SK-N-SH (cell line): ENCODE measurements at regions not wholly inside any gene's neighbourhood (a gene's known extent, or its start where the extent isn't known, plus 50 kb on each side); places are given as distances from the start of the nearest gene placed in this dataset.

ENCODE experiments used
- EP300 ChIP-seq, 2 experiments: IDR thresholded peaks; 2 replicates each; pipeline versions ENCODE4 v1.4.0 to v1.6.1; 2012; ENCODE audit warnings: borderline replicate concordance in 1 of 2, low read depth in 1 of 2, low read length in 1 of 2
- EZH2phosphoT487 ChIP-seq: fragments of 200-600 bp; sonication (generic); IDR thresholded peaks from 2 replicates; pipeline ENCODE4 v1.6.1; 2017; ENCODE audit warnings: low read depth, mixed run types, mild to moderate bottlenecking, antibody characterized with exemption, moderate library complexity, borderline replicate concordance
- FOSL2 ChIP-seq: IDR thresholded peaks from 2 replicates; pipeline ENCODE4 v1.4.0; 2012; ENCODE audit warnings: low read depth, mild to moderate bottlenecking, moderate library complexity, borderline replicate concordance
- MEF2A ChIP-seq: IDR thresholded peaks from 2 replicates; pipeline ENCODE4 v1.4.0; 2012; ENCODE audit warnings: low read depth, borderline replicate concordance
- POLR2AphosphoS5 ChIP-seq: IDR thresholded peaks from 2 replicates; pipeline ENCODE4 v1.6.1; 2012; ENCODE audit warnings: low read depth, low read length
- RAD21 ChIP-seq: IDR thresholded peaks from 2 replicates; pipeline ENCODE4 v1.6.1; 2012; ENCODE audit warnings: mild to moderate bottlenecking, low read length
- SMC3 ChIP-seq: IDR thresholded peaks from 2 replicates; pipeline ENCODE4 v1.6.1; 2012; ENCODE audit warnings: low read depth, low read length, improper control_type of control experiment
- TEAD4 ChIP-seq: IDR thresholded peaks from 2 replicates; pipeline ENCODE4 v1.4.0; 2012; ENCODE audit warnings: mild to moderate bottlenecking, borderline replicate concordance; ENCODE audit not compliant: insufficient read depth
- YY1 ChIP-seq: IDR thresholded peaks from 2 replicates; pipeline ENCODE4 v1.4.0; 2012; ENCODE audit warnings: low read depth, mild to moderate bottlenecking
- TF ChIP-seq, protein P1 (sequence below): fragments of 200-600 bp; sonication (generic); IDR thresholded peaks from 2 replicates; pipeline ENCODE4 v1.6.1; 2017; ENCODE audit warnings: antibody characterized with exemption, mild to moderate bottlenecking, moderate library complexity
- TF ChIP-seq, protein P2 (sequence below): IDR thresholded peaks from 2 replicates; pipeline ENCODE4 v1.6.1; 2012; ENCODE audit warnings: mild to moderate bottlenecking, low read depth, low read length, moderate library complexity
- TF ChIP-seq, protein P3 (sequence below): IDR thresholded peaks from 2 replicates; pipeline ENCODE4 v1.4.0; 2012; ENCODE audit warnings: low read depth, borderline replicate concordance
- TF ChIP-seq, protein P4 (sequence below): IDR thresholded peaks from 2 replicates; pipeline ENCODE4 v1.4.0; 2012; ENCODE audit warnings: low read depth

DNA sequence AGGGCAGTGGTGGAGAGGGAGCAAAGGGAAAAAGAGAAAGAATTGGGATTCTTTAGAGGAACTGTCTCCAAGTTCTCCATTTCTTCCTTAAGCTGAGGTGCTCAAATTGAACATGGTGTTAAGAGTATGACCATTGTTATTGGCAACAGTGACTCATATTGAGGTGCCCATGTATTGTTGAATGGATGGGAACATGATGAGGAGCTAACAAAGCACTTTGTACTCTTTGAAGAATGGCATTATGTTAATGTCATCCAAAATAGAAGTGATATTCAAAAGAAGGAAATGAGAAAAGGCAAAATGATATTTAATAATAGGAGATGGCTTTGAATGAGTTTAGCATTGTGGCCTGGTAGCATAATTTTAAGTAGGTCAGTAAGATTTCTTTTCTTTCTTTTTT lies 261.1 kb downstream of the QKI start:
- TF ChIP-seq, protein P1, sequence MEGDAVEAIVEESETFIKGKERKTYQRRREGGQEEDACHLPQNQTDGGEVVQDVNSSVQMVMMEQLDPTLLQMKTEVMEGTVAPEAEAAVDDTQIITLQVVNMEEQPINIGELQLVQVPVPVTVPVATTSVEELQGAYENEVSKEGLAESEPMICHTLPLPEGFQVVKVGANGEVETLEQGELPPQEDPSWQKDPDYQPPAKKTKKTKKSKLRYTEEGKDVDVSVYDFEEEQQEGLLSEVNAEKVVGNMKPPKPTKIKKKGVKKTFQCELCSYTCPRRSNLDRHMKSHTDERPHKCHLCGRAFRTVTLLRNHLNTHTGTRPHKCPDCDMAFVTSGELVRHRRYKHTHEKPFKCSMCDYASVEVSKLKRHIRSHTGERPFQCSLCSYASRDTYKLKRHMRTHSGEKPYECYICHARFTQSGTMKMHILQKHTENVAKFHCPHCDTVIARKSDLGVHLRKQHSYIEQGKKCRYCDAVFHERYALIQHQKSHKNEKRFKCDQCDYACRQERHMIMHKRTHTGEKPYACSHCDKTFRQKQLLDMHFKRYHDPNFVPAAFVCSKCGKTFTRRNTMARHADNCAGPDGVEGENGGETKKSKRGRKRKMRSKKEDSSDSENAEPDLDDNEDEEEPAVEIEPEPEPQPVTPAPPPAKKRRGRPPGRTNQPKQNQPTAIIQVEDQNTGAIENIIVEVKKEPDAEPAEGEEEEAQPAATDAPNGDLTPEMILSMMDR, result no peak
- TF ChIP-seq EZH2phosphoT487, result no peak
- TF ChIP-seq POLR2AphosphoS5, result no peak
- no peak for TF ChIP-seq TEAD4
- TF ChIP-seq, protein P2, sequence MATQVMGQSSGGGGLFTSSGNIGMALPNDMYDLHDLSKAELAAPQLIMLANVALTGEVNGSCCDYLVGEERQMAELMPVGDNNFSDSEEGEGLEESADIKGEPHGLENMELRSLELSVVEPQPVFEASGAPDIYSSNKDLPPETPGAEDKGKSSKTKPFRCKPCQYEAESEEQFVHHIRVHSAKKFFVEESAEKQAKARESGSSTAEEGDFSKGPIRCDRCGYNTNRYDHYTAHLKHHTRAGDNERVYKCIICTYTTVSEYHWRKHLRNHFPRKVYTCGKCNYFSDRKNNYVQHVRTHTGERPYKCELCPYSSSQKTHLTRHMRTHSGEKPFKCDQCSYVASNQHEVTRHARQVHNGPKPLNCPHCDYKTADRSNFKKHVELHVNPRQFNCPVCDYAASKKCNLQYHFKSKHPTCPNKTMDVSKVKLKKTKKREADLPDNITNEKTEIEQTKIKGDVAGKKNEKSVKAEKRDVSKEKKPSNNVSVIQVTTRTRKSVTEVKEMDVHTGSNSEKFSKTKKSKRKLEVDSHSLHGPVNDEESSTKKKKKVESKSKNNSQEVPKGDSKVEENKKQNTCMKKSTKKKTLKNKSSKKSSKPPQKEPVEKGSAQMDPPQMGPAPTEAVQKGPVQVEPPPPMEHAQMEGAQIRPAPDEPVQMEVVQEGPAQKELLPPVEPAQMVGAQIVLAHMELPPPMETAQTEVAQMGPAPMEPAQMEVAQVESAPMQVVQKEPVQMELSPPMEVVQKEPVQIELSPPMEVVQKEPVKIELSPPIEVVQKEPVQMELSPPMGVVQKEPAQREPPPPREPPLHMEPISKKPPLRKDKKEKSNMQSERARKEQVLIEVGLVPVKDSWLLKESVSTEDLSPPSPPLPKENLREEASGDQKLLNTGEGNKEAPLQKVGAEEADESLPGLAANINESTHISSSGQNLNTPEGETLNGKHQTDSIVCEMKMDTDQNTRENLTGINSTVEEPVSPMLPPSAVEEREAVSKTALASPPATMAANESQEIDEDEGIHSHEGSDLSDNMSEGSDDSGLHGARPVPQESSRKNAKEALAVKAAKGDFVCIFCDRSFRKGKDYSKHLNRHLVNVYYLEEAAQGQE, result no peak
- no peak for TF ChIP-seq YY1
- no peak for TF ChIP-seq EP300 (IDR thresholded peaks at IDR 0.05; ENCODE audit: borderline replicate concordance in 1 of 2, low read depth in 1 of 2, low read length in 1 of 2)
- no peak for TF ChIP-seq FOSL2
- no peak for TF ChIP-seq MEF2A
- TF ChIP-seq, protein P3, sequence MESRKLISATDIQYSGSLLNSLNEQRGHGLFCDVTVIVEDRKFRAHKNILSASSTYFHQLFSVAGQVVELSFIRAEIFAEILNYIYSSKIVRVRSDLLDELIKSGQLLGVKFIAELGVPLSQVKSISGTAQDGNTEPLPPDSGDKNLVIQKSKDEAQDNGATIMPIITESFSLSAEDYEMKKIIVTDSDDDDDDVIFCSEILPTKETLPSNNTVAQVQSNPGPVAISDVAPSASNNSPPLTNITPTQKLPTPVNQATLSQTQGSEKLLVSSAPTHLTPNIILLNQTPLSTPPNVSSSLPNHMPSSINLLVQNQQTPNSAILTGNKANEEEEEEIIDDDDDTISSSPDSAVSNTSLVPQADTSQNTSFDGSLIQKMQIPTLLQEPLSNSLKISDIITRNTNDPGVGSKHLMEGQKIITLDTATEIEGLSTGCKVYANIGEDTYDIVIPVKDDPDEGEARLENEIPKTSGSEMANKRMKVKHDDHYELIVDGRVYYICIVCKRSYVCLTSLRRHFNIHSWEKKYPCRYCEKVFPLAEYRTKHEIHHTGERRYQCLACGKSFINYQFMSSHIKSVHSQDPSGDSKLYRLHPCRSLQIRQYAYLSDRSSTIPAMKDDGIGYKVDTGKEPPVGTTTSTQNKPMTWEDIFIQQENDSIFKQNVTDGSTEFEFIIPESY, result no peak
- TF ChIP-seq RAD21, result no peak
- TF ChIP-seq SMC3, result no peak
- TF ChIP-seq, protein P4, sequence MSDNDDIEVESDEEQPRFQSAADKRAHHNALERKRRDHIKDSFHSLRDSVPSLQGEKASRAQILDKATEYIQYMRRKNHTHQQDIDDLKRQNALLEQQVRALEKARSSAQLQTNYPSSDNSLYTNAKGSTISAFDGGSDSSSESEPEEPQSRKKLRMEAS, result no peak
